BE2C (cell line): ENCODE measurements at regions not wholly inside any gene's neighbourhood (a gene's known extent, or its start where the extent isn't known, plus 50 kb on each side); places are given as distances from the start of the nearest gene placed in this dataset.

Source experiments
- DNase-seq: peaks from one replicate; pipeline ENCODE4 v3.0.0-alpha.2; 2020
- H3K27me3 ChIP-seq: fragments of 250-450 bp; sonication (Bioruptor Pico); 2 replicates; pipeline ENCODE4 v1.5.1; 2020; ENCODE audit warnings: mild to moderate bottlenecking
- H3K36me3 ChIP-seq: fragments of 250-450 bp; sonication (Bioruptor Pico); 2 replicates; pipeline ENCODE4 v1.5.1; 2020; ENCODE audit warnings: mild to moderate bottlenecking
- H3K4me1 ChIP-seq: fragments of 250-450 bp; sonication (Bioruptor Pico); 2 replicates; pipeline ENCODE4 v1.5.1; 2020
- H3K4me3 ChIP-seq: 2 replicates; pipeline ENCODE4 v1.5.1; 2011; ENCODE audit warnings: low read depth, low read length
- H3K9me3 ChIP-seq: fragments of 250-450 bp; sonication (Bioruptor Pico); 2 replicates; pipeline ENCODE4 v1.5.1; 2020
- CTCF ChIP-seq: IDR thresholded peaks from 2 replicates; pipeline ENCODE4 v1.5.1; 2012; ENCODE audit warnings: mild to moderate bottlenecking, low read depth, low read length

GRCh38 chr2:215615067-215615802, 179.4 kb upstream of the FN1 start:
- DNase-seq: no peak

GRCh38 chr2:215614296-215614695, 178.4 kb upstream of the FN1 start:
- Histone ChIP-seq H3K27me3 (no peaks in the 10 kb centered on the region), H3K4me3 (no peak overlapping the region), H3K36me3 (no peaks in the 10 kb centered on the region), H3K4me1 (peaks cover under 1% of the 10 kb centered on the region; the same call in 1 of the 2 replicates), H3K9me3 (no peaks in the 10 kb centered on the region; the same call in 1 of the 2 replicates)
- no peak for DNase-seq
- TF ChIP-seq CTCF: no peak

More at GRCh38 chr2:215615067-215615802, 179.4 kb upstream of the FN1 start:
- no peaks in the 10 kb centered on the region for H3K36me3 ChIP-seq
- H3K4me1 ChIP-seq: peaks cover 6% of the 10 kb centered on the region
- no peak for TF ChIP-seq CTCF
- no peak overlapping the region for H3K4me3 ChIP-seq
- no peaks in the 10 kb centered on the region for H3K27me3 ChIP-seq
- no peaks in the 10 kb centered on the region; the same call in 1 of the 2 replicates for H3K9me3 ChIP-seq

GRCh38 chr2:215613888-215614287, 178.0 kb upstream of the FN1 start:
- Histone ChIP-seq H3K27me3 (no peaks in the 10 kb centered on the region), H3K36me3 (no peaks in the 10 kb centered on the region), H3K4me1 (no peaks in the 10 kb centered on the region), H3K4me3 (no peak overlapping the region), H3K9me3 (no peaks in the 10 kb centered on the region; the same call in 1 of the 2 replicates)
- DNase-seq: no peak
- TF ChIP-seq CTCF: no peak

- no peaks in the 10 kb centered on the region for H3K4me1 ChIP-seq
- no peaks in the 10 kb centered on the region for H3K36me3 ChIP-seq
- DNase-seq: no peak
These were observed 177.4 kb upstream of the FN1 start for GRCh38 chr2:215613280-215613679.

GRCh38 chr2:215612786-215613185, 176.9 kb upstream of the FN1 start:
- no peak for DNase-seq
- TF ChIP-seq CTCF: no peak
- Histone ChIP-seq H3K4me3 (no peak overlapping the region), H3K27me3 (no peaks in the 10 kb centered on the region), H3K4me1 (no peaks in the 10 kb centered on the region), H3K9me3 (no peaks in the 10 kb centered on the region; the same call in 1 of the 2 replicates), H3K36me3 (no peaks in the 10 kb centered on the region)

More at GRCh38 chr2:215613280-215613679, 177.4 kb upstream of the FN1 start:
- H3K9me3 ChIP-seq: no peaks in the 10 kb centered on the region; the same call in 1 of the 2 replicates
- no peak overlapping the region for H3K4me3 ChIP-seq
- H3K27me3 ChIP-seq: no peaks in the 10 kb centered on the region
- no peak for TF ChIP-seq CTCF

GRCh38 chr2:215611609-215612386, 175.9 kb upstream of the FN1 start:
- Histone ChIP-seq H3K27me3 (no peaks in the 10 kb centered on the region), H3K4me3 (no peak overlapping the region), H3K9me3 (no peaks in the 10 kb centered on the region; the same call in 1 of the 2 replicates), H3K4me1 (no peaks in the 10 kb centered on the region), H3K36me3 (no peaks in the 10 kb centered on the region)
- TF ChIP-seq CTCF: no peak
- DNase-seq: no peak
